DMS53 (cell line): ENCODE measurements at regions not wholly inside any gene's neighbourhood (a gene's known extent, or its start where the extent isn't known, plus 50 kb on each side); places are given as distances from the start of the nearest gene placed in this dataset.

ENCODE experiments used
- DNase-seq: peaks from one replicate; lab custom pipeline; 2025; lab: John Stamatoyannopoulos, UW

DNA sequence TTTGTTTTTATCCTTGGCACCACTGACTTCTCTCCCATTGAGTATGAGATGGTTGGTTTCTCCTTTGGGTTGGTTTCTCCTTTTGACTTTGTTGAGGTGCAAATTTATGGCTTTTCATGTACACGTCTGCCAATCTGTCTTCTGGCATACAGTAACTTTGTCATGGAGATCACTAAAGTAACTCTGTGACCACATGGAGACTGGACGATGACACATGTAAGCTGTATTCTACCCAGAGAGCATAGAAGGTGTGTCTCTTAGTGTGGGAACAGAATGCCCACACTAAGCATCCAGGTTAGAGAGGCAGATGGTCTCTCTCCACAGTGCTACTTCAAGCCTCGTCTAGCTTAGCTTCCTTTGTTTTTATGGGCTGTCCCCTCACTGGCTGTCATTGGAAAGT is 897.5 kb downstream of the SUCLG1 start:
- no peak for DNase-seq

GRCh38 chr2:83536556-83536955 is 922.5 kb downstream of the SUCLG1 start:
- no peak for DNase-seq

DNA sequence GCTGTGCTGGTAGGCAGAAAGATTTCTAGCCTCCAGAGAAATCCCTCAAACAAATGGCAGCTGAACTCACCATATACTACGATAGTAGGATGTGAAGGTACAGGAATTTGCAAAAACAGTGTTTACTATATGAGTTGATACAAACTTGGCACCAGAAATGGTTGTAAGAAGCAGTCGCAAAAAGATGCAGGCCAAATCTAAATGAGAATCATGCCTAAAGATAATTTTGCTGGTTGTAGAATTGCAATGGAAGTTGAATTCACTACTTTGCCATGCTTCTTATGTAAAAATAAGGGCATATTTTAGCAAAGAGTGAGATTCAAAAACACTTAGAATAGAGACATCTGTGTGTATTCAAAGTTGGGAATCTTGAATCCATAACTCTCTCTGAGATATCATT is 924.7 kb downstream of the SUCLG1 start:
- DNase-seq, result no peak

DNA sequence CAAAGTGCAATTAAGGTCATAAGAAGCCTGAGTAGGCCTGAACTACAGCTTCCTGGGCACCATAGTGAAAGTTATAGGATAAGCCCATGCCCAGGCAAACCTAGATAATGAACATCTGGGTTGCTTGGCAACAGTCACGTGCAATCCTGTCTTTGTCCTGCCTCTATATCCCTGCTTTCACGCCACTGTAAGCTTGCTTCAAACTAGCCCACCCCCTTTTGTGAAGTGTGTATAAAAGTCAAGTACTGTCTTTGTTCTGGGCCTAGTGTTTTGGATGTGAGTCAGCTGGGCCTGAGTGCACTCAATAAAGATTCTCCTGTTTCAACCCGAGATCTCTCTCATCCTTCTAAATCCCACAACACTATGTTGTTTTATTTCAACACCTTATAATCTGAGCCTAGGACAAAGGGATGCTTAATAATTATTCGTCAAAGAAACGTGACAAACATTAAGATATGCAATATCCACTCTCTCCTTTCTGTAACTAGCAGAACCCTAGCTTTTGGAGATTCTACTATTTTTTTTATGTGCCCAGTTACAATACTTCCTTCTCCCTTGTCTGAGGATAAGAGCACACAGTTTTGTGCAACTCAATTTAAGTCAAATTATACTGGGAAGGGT is 927.8 kb downstream of the SUCLG1 start:
- peak; percentile 98 for DNase-seq

GRCh38 chr2:83528767-83529166 is 930.3 kb downstream of the SUCLG1 start:
- peak; percentile 14 for DNase-seq

GRCh38 chr2:83522891-83523493 is 936.1 kb downstream of the SUCLG1 start:
- no peak for DNase-seq

DNA sequence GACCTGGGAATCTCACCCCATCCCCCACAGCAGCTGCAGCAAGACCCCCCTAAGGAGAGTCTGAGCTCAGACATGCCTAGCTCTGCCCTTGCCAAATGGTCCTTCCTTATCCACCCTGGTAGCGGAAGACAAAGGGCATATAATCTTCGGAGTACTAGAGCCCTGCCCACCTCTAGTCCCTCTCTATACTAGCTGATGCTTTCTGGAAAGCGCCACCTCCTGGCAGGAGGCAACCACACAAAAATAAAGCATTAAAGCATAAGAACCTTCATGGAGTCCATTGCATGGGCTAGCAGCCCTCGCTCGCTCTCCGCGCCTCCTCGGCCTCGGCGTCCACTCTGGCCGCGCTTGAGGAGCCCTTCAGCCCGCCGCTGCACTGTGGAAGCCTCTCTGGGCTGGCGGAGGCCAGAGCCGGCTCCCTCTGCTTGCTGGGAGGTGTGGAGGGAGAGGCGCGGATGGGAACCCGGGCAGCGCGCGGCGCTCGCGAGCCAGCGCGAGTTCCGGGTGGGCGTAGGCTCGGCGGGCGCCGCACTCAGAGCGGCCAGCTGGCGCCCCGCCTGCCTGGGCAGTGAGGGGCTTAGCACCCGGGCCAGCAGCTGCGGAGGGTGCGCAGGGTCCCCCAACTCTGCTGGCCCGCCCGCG is 941.2 kb downstream of the SUCLG1 start:
- peak; percentile 18 for DNase-seq

DNA sequence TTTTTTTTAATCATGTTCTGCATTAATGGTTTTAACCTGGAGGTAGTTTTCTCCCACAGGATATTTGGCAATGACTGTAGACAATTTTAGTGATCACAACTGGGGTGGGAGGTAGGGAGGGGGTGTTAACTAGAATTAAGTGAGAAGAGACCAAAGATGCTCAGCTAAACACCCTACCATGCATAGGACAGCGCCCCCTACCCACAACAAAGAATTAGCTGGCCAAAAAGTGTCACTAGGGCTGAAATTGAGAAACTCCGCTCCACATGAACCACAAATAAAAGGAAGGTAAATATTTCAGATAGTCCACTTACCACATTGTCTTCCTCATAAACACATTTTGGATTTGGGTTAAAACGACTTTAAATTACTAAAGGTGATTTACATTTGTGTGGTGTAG is 942.6 kb downstream of the SUCLG1 start:
- peak; percentile 30 for DNase-seq

GRCh38 chr2:83487451-83487850 is 971.6 kb downstream of the SUCLG1 start:
- DNase-seq, result no peak

DNA sequence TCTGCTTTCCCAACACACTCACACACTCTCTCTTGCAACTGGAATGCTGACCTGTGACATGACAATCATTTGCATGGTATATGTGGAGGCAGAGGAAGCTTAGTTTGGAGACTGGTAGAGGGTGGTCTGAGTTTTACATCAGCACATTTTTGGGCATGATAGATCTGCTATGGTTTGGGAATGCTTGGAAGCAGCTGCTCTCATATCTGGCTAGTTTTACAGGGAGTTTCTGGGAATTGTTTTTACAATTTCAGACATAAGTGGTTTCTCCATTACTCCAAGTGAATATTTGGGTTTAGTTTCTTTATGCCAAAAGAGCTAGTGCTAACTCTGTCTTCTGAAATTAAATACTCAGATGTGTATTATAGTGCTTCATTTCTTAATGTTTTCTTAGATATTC is 977.6 kb downstream of the SUCLG1 start:
- DNase-seq, result no peak

DNA sequence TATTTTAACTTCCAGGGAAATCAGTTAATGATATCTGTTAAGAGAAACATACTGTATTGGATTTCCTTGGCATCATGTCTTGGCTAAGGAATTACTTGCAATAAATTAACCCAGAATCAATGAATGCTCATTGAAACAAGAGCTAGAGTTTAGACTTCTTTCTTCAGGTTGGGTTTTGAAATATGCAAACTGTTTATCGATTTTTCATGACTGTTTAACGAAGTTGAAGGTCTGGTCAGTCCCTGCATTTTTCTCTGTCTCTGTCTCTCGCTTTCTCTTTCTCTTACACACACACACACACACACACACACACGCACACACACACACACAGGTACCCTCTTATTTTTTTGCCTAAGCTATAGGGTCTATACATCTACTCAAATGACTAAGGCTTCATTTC is 981.0 kb downstream of the SUCLG1 start:
- no peak for DNase-seq

DNA sequence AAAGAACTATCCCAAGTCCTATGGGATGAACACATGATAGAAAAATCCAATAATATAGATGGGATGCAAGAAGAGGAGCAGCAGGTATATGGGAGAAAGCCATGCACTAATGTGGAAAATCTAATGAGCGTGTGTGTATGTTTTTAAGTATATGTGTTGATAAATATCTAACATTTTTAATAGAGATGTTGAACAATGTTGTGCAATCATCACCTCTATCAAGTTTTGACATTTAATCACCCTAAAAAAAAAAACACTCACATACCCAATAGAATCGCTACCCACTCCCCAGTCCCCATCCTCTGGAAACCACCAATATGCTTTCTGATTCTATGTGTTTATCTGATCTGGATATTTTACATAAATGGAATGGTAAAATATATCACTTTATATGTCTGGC is 983.7 kb downstream of the SUCLG1 start:
- no peak for DNase-seq

- peak; percentile 69 for DNase-seq
Measured at GRCh38 chr2:83471655-83472054, 987.4 kb downstream of the SUCLG1 start.

GRCh38 chr2:83470928-83471327 is 988.2 kb downstream of the SUCLG1 start:
- peak; percentile 67 for DNase-seq

- no peak for DNase-seq
Measured at GRCh38 chr2:83464444-83464843, 994.6 kb downstream of the SUCLG1 start.

- DNase-seq, result peak; percentile 41
Measured at GRCh38 chr2:83462881-83463280, 996.2 kb downstream of the SUCLG1 start.

DNA sequence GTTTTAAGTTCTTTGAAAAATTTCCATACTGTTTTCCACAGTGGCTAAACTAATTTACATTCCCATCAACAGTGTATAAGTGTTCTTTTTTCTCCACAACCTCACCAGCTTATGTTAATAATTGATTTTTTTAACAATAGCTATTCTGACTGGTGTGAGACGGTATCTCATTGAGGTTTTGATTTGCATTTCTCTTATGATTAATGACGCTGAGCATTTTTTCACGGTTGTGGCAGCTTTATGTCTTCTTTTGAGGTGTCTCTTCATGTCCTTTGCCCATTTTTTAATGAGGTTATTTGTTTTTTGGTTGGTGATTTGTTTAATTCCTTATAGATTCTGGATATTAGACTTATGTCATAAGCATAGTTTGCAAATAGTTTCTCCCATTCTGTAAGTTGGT is 997.9 kb downstream of the SUCLG1 start:
- peak; percentile 12 for DNase-seq

GRCh38 chr2:83459456-83459855 is 999.6 kb downstream of the SUCLG1 start:
- DNase-seq, result peak; percentile 87

DNA sequence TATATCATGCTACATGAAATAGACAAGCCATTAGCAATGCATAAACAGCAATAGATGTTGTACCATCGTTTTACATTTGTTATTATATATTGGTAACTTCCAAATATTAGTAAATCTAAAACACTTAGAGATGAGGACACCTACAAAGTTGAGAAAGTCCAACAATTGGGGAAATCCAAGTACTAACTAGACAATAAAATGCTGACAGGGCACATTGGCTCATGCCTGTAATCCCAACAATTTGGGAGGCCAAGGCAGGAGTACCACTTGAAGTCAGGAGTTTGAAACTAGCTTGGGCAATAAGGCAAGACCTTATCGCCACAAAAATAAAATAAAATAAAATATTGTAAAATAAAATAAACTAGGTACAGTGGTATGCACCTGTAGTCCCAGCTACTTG is 1023.1 kb downstream of the SUCLG1 start:
- no peak for DNase-seq

DNA sequence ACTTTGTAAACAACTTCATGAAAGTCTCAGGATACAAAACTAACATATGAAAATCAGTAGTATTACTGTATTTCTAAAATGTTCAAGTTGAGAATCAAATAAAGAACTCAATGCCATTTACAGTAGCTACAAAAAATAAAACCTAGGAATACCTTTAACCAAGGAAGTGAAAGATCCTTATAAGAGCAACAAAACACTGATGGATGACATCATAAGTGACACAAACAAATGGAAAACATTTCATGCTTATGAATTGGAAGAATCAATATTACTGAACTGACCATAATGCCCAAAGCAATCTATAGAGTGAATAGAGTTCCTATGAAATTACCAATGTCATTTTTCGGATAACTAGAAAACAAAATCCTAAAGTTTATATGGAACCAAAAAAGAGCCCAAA is 1038.1 kb downstream of the SUCLG1 start:
- DNase-seq, result no peak

GRCh38 chr2:83394134-83394904 is 1064.8 kb downstream of the SUCLG1 start:
- no peak for DNase-seq

GRCh38 chr2:83388804-83389203 is 1070.3 kb downstream of the SUCLG1 start:
- DNase-seq, result no peak

- DNase-seq, result no peak
Measured at GRCh38 chr2:83386549-83386948, 1072.5 kb downstream of the SUCLG1 start.
